ENCODE measurements at regions not wholly inside any gene's neighbourhood (a gene's known extent, or its start where the extent isn't known, plus 50 kb on each side); places are given as distances from the start of the nearest gene placed in this dataset.

DNA sequence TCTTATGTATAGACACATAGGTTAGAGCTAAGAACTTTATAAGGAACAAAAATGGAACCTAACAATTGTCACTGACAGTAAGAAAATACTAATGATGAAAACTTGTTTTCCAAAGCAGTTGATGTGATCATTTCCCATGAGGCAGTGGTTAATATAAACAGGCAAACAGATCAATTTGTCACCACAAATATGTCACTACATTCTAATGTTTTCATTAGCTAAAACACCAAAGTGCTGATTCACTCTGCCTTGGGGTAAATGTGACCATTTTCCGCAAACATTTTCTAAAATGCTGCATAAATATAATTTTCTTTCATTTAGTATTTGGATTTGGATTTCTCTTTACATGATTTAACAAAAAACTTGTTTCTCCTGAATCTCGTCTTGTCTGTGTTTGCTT lies 408.9 kb upstream of the CTSO start:
- TF ChIP-seq EZH2 (IDR thresholded peaks at IDR 0.05): no peak
- no peak for TF ChIP-seq POLR2AphosphoS5 (IDR thresholded peaks at IDR 0.05; ENCODE audit: borderline replicate concordance, low read depth, low read length)
- TF ChIP-seq FOXP2 (optimal IDR thresholded peaks at IDR 0.05; ENCODE audit: control extremely low read depth, extremely low read length, insufficient read depth): no peak
